Endothelial cell of umbilical vein (primary cell): ENCODE measurements at regions not wholly inside any gene's neighbourhood (a gene's known extent, or its start where the extent isn't known, plus 50 kb on each side); places are given as distances from the start of the nearest gene placed in this dataset.

Experiments
- BruUV-seq: library from RNA; stranded (reverse); fragments of 400-500 nt; replicated peaks from 2 replicates; lab custom pipeline; 2021; lab: Mats Ljungman, UMichigan
- CTCF ChIA-PET: fragments of 300-600, 350-600 bp; sonication (Branson Sonifier 250); formaldehyde crosslinking; loops from one replicate; lab custom pipeline; 2021; ENCODE audit warnings: antibody characterized with exemption, inconsistent platforms; lab: Charles Lee
- POLR2A ChIA-PET: fragments of 300-600, 350-600 bp; sonication (Branson Sonifier 250); formaldehyde crosslinking; loops from one replicate; lab custom pipeline; 2021; ENCODE audit warnings: antibody characterized with exemption, inconsistent platforms; lab: Charles Lee
- DNase-seq: peaks from one replicate; pipeline ENCODE4 v3.0.0-alpha.2; 2011; ENCODE audit warnings: low read depth, low spot score
- FAIRE-seq: peaks from 2 replicates; lab custom pipeline; 2011; peaks lifted over from hg19 to GRCh38; lab: Jason Lieb, UNC
- H2AFZ ChIP-seq: 2 replicates; pipeline ENCODE4 v1.6.0; 2012; ENCODE audit warnings: low read depth, low read length, control low read depth, inconsistent platforms
- H3K27ac ChIP-seq: 2 replicates; pipeline ENCODE4 v1.5.1; 2011; ENCODE audit warnings: low read depth, mild to moderate bottlenecking, control low read depth, low read length, moderate library complexity; ENCODE audit not compliant: insufficient read depth
- H3K27me3 ChIP-seq, 2 experiments: 2 replicates each; pipeline versions ENCODE4 v1.6.0 to v1.6.1; 2011; ENCODE audit warnings: low read length in 2 of 2, mixed read lengths in 1 of 2; ENCODE audit not compliant: control insufficient read depth in 2 of 2, insufficient read depth in 2 of 2
- H3K36me3 ChIP-seq, 2 experiments: 2 replicates in 1 of 2; 3 replicates in 1 of 2; pipeline ENCODE4 v1.5.1; 2011; ENCODE audit warnings: low read length in 2 of 2, mild to moderate bottlenecking in 1 of 2, moderate library complexity in 1 of 2; ENCODE audit not compliant: control insufficient read depth in 2 of 2, insufficient read depth in 2 of 2; ENCODE audit errors: extremely low read depth in 1 of 2
- H3K4me1 ChIP-seq: 3 replicates; pipeline ENCODE4 v1.5.1; 2011; ENCODE audit warnings: mild to moderate bottlenecking, low read length; ENCODE audit not compliant: control insufficient read depth, insufficient read depth; ENCODE audit errors: extremely low read depth
- H3K4me2 ChIP-seq: 2 replicates; pipeline ENCODE4 v1.6.1; 2011; ENCODE audit warnings: low read length, control low read depth, mixed read lengths; ENCODE audit not compliant: insufficient read depth
- H3K4me3 ChIP-seq, 3 experiments: fragments of 200-600 bp in 1 of 3; sonication (generic), shearing (Covaris generic) in 1 of 3; replicated peaks in 1 of 3; 2 replicates each; pipeline ENCODE4 v1.5.1; 2011 to 2016; ENCODE audit warnings: control low read depth in 3 of 3, low read length in 3 of 3, mild to moderate bottlenecking in 2 of 3, inconsistent platforms in 1 of 3, low read depth in 1 of 3, moderate library complexity in 1 of 3; ENCODE audit not compliant: insufficient read depth in 1 of 3
- H3K79me2 ChIP-seq: 2 replicates; pipeline ENCODE4 v1.6.0; 2012; ENCODE audit warnings: low read length, inconsistent platforms; ENCODE audit not compliant: control insufficient read depth, insufficient read depth
- H3K9ac ChIP-seq: replicated peaks from 2 replicates; pipeline ENCODE3; 2011; ENCODE audit warnings: low read length, control low read depth; ENCODE audit not compliant: insufficient read depth; ENCODE audit errors: extremely low read depth
- H3K9me1 ChIP-seq: replicated peaks from 3 replicates; pipeline ENCODE4 v1.6.0; 2011; ENCODE audit warnings: mild to moderate bottlenecking, low read length; ENCODE audit not compliant: control insufficient read depth, insufficient read depth; ENCODE audit errors: extremely low read depth
- H3K9me3 ChIP-seq: replicated peaks from 2 replicates; pipeline ENCODE4 v1.5.1; 2012; ENCODE audit warnings: low read length, inconsistent platforms; ENCODE audit not compliant: control insufficient read depth, insufficient read depth
- H4K20me1 ChIP-seq: replicated peaks from 2 replicates; pipeline ENCODE3; 2011; ENCODE audit warnings: mild to moderate bottlenecking, low read length; ENCODE audit not compliant: control insufficient read depth, insufficient read depth; ENCODE audit errors: extremely low read depth
- EZH2 ChIP-seq: IDR thresholded peaks from 2 replicates; pipeline ENCODE4 v1.6.1; 2012; ENCODE audit warnings: borderline replicate concordance, low read depth, mild to moderate bottlenecking, moderate library complexity, low read length, inconsistent platforms; ENCODE audit not compliant: severe bottlenecking
- FOS ChIP-seq: IDR thresholded peaks from 2 replicates; pipeline ENCODE4 v1.6.1; 2011; ENCODE audit warnings: mild to moderate bottlenecking, low read length, moderate library complexity, borderline replicate concordance; ENCODE audit not compliant: insufficient read depth
- GATA2 ChIP-seq: IDR thresholded peaks from 2 replicates; pipeline ENCODE4 v1.7.0; 2011; ENCODE audit warnings: low read depth, mild to moderate bottlenecking, moderate library complexity, mixed read lengths, low read length; ENCODE audit not compliant: insufficient read length, insufficient read depth
- JUN ChIP-seq: IDR thresholded peaks from 2 replicates; pipeline ENCODE4 v1.6.1; 2011; ENCODE audit warnings: borderline replicate concordance, low read depth; ENCODE audit not compliant: insufficient read length, insufficient read depth
- MYC ChIP-seq: IDR thresholded peaks from one replicate; pipeline ENCODE4 v1.6.1; 2011; ENCODE audit warnings: mild to moderate bottlenecking, low read depth, low read length
- POLR2A ChIP-seq: IDR thresholded peaks from 2 replicates; pipeline ENCODE4 v1.6.1; 2012; ENCODE audit warnings: low read depth, mild to moderate bottlenecking, control low read depth, low read length
- POLR2AphosphoS5 ChIP-seq: IDR thresholded peaks from 2 replicates; pipeline ENCODE4 v1.6.1; 2012; ENCODE audit warnings: low read depth, mild to moderate bottlenecking, control low read depth, low read length, moderate library complexity; ENCODE audit not compliant: insufficient read depth
- dilution Hi-C: fragments of 300-500 bp; cut with MboI; formaldehyde crosslinking; loops from one replicate; pipeline ENCODE4 v1.15.0; 2019; ENCODE audit warnings: low sequenced_read_pairs; ENCODE audit not compliant: extremely low pct_ligation_motif_present
- intact Hi-C: fragments of 100-400 bp; cut with micrococcal nuclease; formaldehyde crosslinking; loops from one replicate; pipeline ENCODE4 v1.10.0; 2022
- TF ChIP-seq, protein P1 (sequence below): IDR thresholded peaks from 2 replicates; pipeline ENCODE4 v1.6.1; 2011; ENCODE audit not compliant: insufficient read depth, insufficient read length
- TF ChIP-seq, protein P2 (sequence below), 2 donors: IDR thresholded peaks; 1 replicate in 1 of 2; 2 replicates in 1 of 2; pipeline ENCODE4 v1.5.1; 2011; ENCODE audit warnings: low read length in 2 of 2, mild to moderate bottlenecking in 2 of 2, moderate library complexity in 2 of 2, control low read depth in 1 of 2, inconsistent platforms in 1 of 2, low read depth in 1 of 2; ENCODE audit not compliant: insufficient read depth in 1 of 2; ENCODE audit errors: extremely low read depth in 1 of 2

- no peak overlapping the region for H3K27ac ChIP-seq
- H3K36me3 ChIP-seq, result no peaks in the 10 kb centered on the region
- no peaks in the 10 kb centered on the region for H3K9me3 ChIP-seq
- no peak for FAIRE-seq
- dilution Hi-C loops, result no loop called here
- no peaks in the 10 kb centered on the region for H3K27me3 ChIP-seq
- ChIA-PET POLR2A (no interaction called here), CTCF (interaction anchor here (1.4 kb wide), 1 partner anchor 39 kb away, joined by 4 read pairs; no protein-coding TSS in a partner anchor)
- H3K79me2 ChIP-seq, result no peaks in the 10 kb centered on the region
- no peak overlapping the region for H2AFZ ChIP-seq
- TF ChIP-seq FOS (no peak), EZH2 (no peak), GATA2 (no peak)
- H3K9ac ChIP-seq, result no peak overlapping the region
- no peaks in the 10 kb centered on the region for H3K9me1 ChIP-seq
- no peaks in the 10 kb centered on the region for H4K20me1 ChIP-seq
- H3K4me1 ChIP-seq, result no peaks in the 10 kb centered on the region
- no peak overlapping the region for H3K4me2 ChIP-seq
- intact Hi-C loops, result no loop called here
- BruUV-seq, result no TSS peak
- H3K4me3 ChIP-seq, result no peak overlapping the region
- no peak for DNase-seq
These were observed 96.4 kb downstream of the CYRIA start for GRCh38 chr2:16568998-16569784.

- H3K9ac ChIP-seq, result no peak overlapping the region
- no peaks in the 10 kb centered on the region for H3K27me3 ChIP-seq
- intact Hi-C loops (no loop called here), dilution Hi-C loops (no loop called here)
- no peak overlapping the region for H3K4me3 ChIP-seq
- no peaks in the 10 kb centered on the region for H3K9me1 ChIP-seq
- no peak overlapping the region for H3K27ac ChIP-seq
- CTCF ChIA-PET, result no interaction called here
- H3K4me2 ChIP-seq, result no peak overlapping the region
- H3K9me3 ChIP-seq, result no peaks in the 10 kb centered on the region
- no TSS peak for BruUV-seq
- TF ChIP-seq POLR2AphosphoS5, result no peak
- no peak for TF ChIP-seq GATA2
- TF ChIP-seq EZH2, result no peak
- no peak for TF ChIP-seq JUN
- TF ChIP-seq FOS, result no peak
- TF ChIP-seq, protein P1, sequence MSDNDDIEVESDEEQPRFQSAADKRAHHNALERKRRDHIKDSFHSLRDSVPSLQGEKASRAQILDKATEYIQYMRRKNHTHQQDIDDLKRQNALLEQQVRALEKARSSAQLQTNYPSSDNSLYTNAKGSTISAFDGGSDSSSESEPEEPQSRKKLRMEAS, result no peak
- no peak for TF ChIP-seq MYC
- TF ChIP-seq, protein P2, sequence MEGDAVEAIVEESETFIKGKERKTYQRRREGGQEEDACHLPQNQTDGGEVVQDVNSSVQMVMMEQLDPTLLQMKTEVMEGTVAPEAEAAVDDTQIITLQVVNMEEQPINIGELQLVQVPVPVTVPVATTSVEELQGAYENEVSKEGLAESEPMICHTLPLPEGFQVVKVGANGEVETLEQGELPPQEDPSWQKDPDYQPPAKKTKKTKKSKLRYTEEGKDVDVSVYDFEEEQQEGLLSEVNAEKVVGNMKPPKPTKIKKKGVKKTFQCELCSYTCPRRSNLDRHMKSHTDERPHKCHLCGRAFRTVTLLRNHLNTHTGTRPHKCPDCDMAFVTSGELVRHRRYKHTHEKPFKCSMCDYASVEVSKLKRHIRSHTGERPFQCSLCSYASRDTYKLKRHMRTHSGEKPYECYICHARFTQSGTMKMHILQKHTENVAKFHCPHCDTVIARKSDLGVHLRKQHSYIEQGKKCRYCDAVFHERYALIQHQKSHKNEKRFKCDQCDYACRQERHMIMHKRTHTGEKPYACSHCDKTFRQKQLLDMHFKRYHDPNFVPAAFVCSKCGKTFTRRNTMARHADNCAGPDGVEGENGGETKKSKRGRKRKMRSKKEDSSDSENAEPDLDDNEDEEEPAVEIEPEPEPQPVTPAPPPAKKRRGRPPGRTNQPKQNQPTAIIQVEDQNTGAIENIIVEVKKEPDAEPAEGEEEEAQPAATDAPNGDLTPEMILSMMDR (IDR thresholded peaks at IDR 0.05; ENCODE audit: extremely low read depth in 1 of 2, insufficient read depth in 1 of 2, low read depth in 1 of 2, low read length in 2 of 2), result no peak
- no peak for TF ChIP-seq POLR2A
- POLR2A ChIA-PET, result no interaction called here
- peaks cover 0 to 6% of the 10 kb centered on the region in 2 experiments for H3K36me3 ChIP-seq
- DNase-seq (no peak), FAIRE-seq (no peak)
- no peak overlapping the region for H2AFZ ChIP-seq
- no peaks in the 10 kb centered on the region for H4K20me1 ChIP-seq
- no peaks in the 10 kb centered on the region for H3K79me2 ChIP-seq
- H3K4me1 ChIP-seq, result no peaks in the 10 kb centered on the region
These were observed 98.9 kb downstream of the CYRIA start for GRCh38 chr2:16566701-16567100.
